ENCODE measurements at regions not wholly inside any gene's neighbourhood (a gene's known extent, or its start where the extent isn't known, plus 50 kb on each side); places are given as distances from the start of the nearest gene placed in this dataset.

- 60 to 62% methylated on average over 23 to 25 of the region's 25 CpGs for WGBS, 2 experiments (ENCODE audit: low coverage in 1 of 2, low lambda C conversion rate in 2 of 2, missing lambda C conversion rate in 2 of 2)
- Histone ChIP-seq H3K27ac (no peak overlapping the region), H3K9me3 (ENCODE audit: low read depth) (no peaks in the 10 kb centered on the region), H3K9ac (no peak overlapping the region), H3K27me3 (replicated peaks; ENCODE audit: insufficient read depth) (no peaks in the 10 kb centered on the region), H3K4me2 (ENCODE audit: unreplicated experiment) (no peak overlapping the region), H3K4me3 (no peak overlapping the region), H4K20me1 (ENCODE audit: insufficient read depth) (no peaks in the 10 kb centered on the region), H3F3A (ENCODE audit: insufficient read depth) (no peaks in the 10 kb centered on the region), H3K79me2 (ENCODE audit: insufficient read depth) (no peaks in the 10 kb centered on the region), H3K4me1 (ENCODE audit: insufficient read depth) (no peaks in the 10 kb centered on the region), H3K36me3 (ENCODE audit: low read depth) (no peaks in the 10 kb centered on the region), H3K9me2 (ENCODE audit: insufficient read depth) (no peaks in the 10 kb centered on the region), H2AFZ (no peak overlapping the region)
- DNase-seq: no peak
- in situ Hi-C loops (cut with MboI): no loop called here
- TF ChIP-seq EZH2phosphoT487 (IDR thresholded peaks at IDR 0.05; ENCODE audit: insufficient read depth, low read depth): no peak
- no peak for TF ChIP-seq EZH2 (IDR thresholded peaks at IDR 0.05; ENCODE audit: insufficient read depth, poor library complexity, severe bottlenecking)
Observed at GRCh38 chr18:78727057-78727739, 252.4 kb upstream of the SALL3 start.

DNA sequence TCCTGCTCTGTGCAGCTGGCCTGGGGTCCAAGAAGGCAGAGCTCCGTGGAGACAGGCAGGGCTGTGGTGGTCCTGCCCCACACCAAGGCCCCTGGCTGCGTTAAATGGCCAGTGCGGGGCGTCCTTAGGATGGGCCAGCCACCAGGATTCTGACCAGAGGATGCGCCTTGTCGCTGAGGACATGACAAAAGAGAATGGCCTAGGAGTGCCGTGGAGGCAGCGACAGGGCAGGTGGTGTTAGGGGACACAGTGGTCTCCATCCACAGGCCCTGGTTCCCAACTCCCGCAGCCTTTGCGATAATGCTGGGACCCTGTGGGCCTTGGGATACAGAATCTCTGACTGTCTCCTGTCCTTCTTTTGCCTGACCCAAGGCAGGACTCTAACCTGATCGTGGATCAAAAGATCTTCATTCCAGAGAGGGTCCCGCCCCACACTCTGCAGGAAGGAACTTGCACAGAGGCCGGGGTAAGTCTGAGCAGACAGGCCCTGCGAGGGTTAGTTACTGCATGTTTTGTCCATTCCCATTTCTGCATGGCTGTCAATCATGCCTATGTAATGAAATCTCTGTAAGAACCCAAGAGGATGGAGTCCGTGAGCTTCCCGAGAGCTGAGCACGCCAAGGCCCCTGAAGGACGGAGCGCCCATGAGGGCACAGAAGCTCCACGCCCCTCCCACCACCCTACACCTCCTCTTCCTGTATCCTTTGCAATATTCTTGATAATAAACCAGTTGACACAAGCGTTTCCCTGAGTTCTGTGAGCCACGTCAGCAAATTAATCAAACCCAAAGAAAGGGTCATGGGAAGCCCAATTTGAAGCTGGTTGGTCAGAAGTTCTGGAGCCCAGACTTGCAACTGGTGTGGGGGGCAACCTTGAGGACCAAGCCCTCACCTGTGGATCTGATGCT lies 251.5 kb upstream of the SALL3 start:
- no peak overlapping the region for H3K9ac ChIP-seq
- no peaks in the 10 kb centered on the region for H3F3A ChIP-seq (ENCODE audit: insufficient read depth)
- no peak for DNase-seq
- no peak overlapping the region for H3K4me3 ChIP-seq
- no peaks in the 10 kb centered on the region for H3K79me2 ChIP-seq (ENCODE audit: insufficient read depth)
- H3K4me1 ChIP-seq (ENCODE audit: insufficient read depth): no peaks in the 10 kb centered on the region
- no peaks in the 10 kb centered on the region for H3K9me3 ChIP-seq (ENCODE audit: low read depth)
- in situ Hi-C loops (cut with MboI): no loop called here
- no peaks in the 10 kb centered on the region for H3K9me2 ChIP-seq (ENCODE audit: insufficient read depth)
- no peak overlapping the region for H3K4me2 ChIP-seq (ENCODE audit: unreplicated experiment)
- 46 to 47% methylated on average over 22 of the region's 22 CpGs for WGBS, 2 experiments (ENCODE audit: low coverage in 1 of 2, low lambda C conversion rate in 2 of 2, missing lambda C conversion rate in 2 of 2)
- no peak for TF ChIP-seq EZH2phosphoT487 (IDR thresholded peaks at IDR 0.05; ENCODE audit: insufficient read depth, low read depth)
- TF ChIP-seq EZH2 (IDR thresholded peaks at IDR 0.05; ENCODE audit: insufficient read depth, poor library complexity, severe bottlenecking): no peak
- no peak overlapping the region for H2AFZ ChIP-seq
- H3K27ac ChIP-seq: no peak overlapping the region
- H3K27me3 ChIP-seq (replicated peaks; ENCODE audit: insufficient read depth): no peaks in the 10 kb centered on the region
- no peaks in the 10 kb centered on the region for H4K20me1 ChIP-seq (ENCODE audit: insufficient read depth)
- no peaks in the 10 kb centered on the region for H3K36me3 ChIP-seq (ENCODE audit: low read depth)

DNA sequence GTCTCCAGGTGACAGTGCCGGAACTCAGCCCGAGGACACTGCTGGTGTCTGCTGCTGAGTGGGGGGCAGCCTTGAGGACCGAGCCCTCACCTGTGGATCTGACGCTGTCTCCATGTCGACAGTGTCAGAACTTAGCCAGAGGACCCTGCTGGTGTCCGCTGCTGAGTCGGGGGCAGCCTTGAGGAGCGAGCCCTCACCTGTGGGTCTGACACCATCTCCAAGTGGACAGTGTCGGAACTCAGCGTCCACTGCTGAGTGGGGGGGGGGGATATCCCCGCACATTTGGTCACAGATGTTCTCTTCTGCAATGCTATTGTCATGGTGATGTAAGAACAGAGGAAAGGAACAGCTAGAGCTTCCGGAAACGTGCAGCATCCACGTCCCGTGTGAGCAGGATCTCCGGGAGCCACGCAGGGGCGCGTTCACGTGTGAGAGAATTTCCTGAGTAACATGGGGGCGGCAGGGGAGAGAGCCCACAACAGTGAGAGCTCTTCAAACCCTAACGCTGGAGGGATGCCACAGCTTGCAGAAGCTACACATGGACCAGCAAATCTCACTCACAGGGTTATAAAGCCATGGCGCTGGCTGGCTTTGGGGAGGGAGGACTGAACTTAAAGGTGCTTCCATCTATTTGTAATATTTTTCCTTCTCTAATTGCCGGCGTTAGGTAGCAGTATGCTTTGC lies 250.7 kb upstream of the SALL3 start:
- Histone ChIP-seq H3K4me2 (ENCODE audit: unreplicated experiment) (no peak overlapping the region), H3K4me3 (no peak overlapping the region), H3K4me1 (ENCODE audit: insufficient read depth) (no peaks in the 10 kb centered on the region), H3K9ac (no peak overlapping the region), H3K36me3 (ENCODE audit: low read depth) (no peaks in the 10 kb centered on the region), H3K27ac (no peak overlapping the region), H2AFZ (no peak overlapping the region), H3K9me2 (ENCODE audit: insufficient read depth) (no peaks in the 10 kb centered on the region), H3K27me3 (replicated peaks; ENCODE audit: insufficient read depth) (no peaks in the 10 kb centered on the region), H3K9me3 (ENCODE audit: low read depth) (no peaks in the 10 kb centered on the region), H3K79me2 (ENCODE audit: insufficient read depth) (no peaks in the 10 kb centered on the region), H4K20me1 (ENCODE audit: insufficient read depth) (no peaks in the 10 kb centered on the region), H3F3A (ENCODE audit: insufficient read depth) (no peaks in the 10 kb centered on the region)
- in situ Hi-C loops (cut with MboI): no loop called here
- DNase-seq: no peak
- 47 to 50% methylated on average over 24 to 25 of the region's 25 CpGs for WGBS, 2 experiments (ENCODE audit: low coverage in 1 of 2, low lambda C conversion rate in 2 of 2, missing lambda C conversion rate in 2 of 2)
- TF ChIP-seq EZH2phosphoT487 (IDR thresholded peaks at IDR 0.05; ENCODE audit: insufficient read depth, low read depth) (no peak), EZH2 (IDR thresholded peaks at IDR 0.05; ENCODE audit: insufficient read depth, poor library complexity, severe bottlenecking) (no peak)

DNA sequence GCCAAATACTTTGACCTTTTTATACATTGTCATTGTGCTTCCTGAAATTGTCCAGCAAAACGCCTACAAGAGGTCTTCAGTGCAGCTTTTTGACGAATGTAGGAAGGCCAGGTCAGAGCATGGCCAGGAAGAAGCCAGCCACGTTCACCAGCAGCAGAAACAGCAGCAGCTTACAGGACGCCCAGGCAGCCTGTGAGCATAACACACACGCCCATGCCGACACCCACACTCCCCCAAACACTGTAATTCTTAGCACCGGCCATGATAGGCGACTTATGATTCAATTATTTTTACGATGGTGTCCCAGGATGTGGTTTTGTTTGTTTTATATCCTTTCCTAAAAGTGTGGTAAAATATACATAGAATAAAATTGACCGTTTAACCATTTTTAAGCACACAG lies 249.1 kb upstream of the SALL3 start:
- H3K27me3 ChIP-seq (replicated peaks; ENCODE audit: insufficient read depth): no peaks in the 10 kb centered on the region
- H3K9me2 ChIP-seq (ENCODE audit: insufficient read depth): no peaks in the 10 kb centered on the region
- 15 to 20% methylated on average over 10 of the region's 10 CpGs for WGBS, 2 experiments (ENCODE audit: low coverage in 1 of 2, low lambda C conversion rate in 2 of 2, missing lambda C conversion rate in 2 of 2)
- no peaks in the 10 kb centered on the region for H4K20me1 ChIP-seq (ENCODE audit: insufficient read depth)
- H3K27ac ChIP-seq: no peak overlapping the region
- H3K4me1 ChIP-seq (ENCODE audit: insufficient read depth): no peaks in the 10 kb centered on the region
- DNase-seq: no peak
- no peak overlapping the region for H3K9ac ChIP-seq
- in situ Hi-C loops (cut with MboI): no loop called here
- no peaks in the 10 kb centered on the region for H3K36me3 ChIP-seq (ENCODE audit: low read depth)
- TF ChIP-seq EZH2phosphoT487 (IDR thresholded peaks at IDR 0.05; ENCODE audit: insufficient read depth, low read depth) (no peak), EZH2 (IDR thresholded peaks at IDR 0.05; ENCODE audit: insufficient read depth, poor library complexity, severe bottlenecking) (no peak)
- H3K4me2 ChIP-seq (ENCODE audit: unreplicated experiment): no peak overlapping the region
- H3F3A ChIP-seq (ENCODE audit: insufficient read depth): no peaks in the 10 kb centered on the region
- H3K4me3 ChIP-seq: no peak overlapping the region
- no peaks in the 10 kb centered on the region for H3K79me2 ChIP-seq (ENCODE audit: insufficient read depth)
- H2AFZ ChIP-seq: no peak overlapping the region
- no peaks in the 10 kb centered on the region for H3K9me3 ChIP-seq (ENCODE audit: low read depth)
